ENCODE measurements at regions not wholly inside any gene's neighbourhood (a gene's known extent, or its start where the extent isn't known, plus 50 kb on each side); places are given as distances from the start of the nearest gene placed in this dataset.

DNA sequence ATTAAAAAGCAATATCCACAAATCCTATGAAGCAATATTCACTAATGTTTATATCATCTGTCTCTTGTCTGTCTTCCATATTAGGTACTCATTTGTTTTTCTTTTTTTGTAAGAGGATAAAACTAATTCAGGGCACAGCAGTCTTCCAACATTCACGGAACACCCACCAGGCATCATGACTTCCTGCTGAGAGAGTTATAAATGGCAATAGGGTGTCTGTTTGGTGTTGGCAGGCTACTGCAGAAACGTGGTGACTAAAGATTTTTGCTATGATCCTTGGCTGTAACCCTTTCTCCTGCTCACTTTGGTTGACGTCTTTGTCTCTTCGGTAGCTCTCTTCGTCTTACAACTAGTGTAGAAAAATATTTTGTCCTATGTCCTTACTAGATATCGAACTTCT is 860.6 kb upstream of the MGAT4C start:
- no peak overlapping the region for H3K4me3 ChIP-seq (ENCODE audit: low read depth, low read length)

DNA sequence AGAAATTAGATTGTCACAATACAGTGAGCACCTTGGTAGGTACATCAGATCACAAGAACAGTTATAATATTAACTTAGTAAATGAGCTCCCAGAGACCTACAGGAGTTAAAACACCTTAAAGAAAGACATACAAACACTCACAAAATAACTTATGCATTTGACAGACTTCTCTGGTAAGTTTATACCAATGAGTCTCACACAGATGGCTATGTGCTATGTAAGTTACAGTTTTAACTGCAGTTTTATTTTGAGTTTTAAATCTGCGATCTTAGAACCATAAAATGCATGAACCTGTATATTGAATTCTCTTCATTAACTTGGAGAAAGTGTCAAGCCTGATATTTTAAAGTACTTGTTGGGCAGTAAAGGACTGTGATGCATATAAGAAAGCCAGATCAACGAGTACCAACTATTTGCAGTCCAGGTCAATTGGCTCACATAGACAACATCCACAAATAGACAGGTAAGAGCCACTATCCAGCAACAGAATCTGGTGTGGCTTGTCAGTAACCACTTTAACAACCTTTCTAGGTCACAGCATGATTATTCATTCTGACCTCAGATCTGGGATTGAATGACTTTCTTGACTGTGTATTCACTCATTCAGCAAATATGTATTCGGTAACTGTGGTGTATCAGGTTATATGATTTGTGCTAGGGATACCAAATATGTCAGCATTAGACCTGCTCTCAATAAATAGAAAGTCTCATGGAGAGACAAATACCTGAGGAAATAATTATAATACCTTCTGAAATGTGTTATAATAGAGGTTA is 856.6 kb upstream of the MGAT4C start:
- no peak overlapping the region for H3K4me3 ChIP-seq (ENCODE audit: low read depth, low read length)

DNA sequence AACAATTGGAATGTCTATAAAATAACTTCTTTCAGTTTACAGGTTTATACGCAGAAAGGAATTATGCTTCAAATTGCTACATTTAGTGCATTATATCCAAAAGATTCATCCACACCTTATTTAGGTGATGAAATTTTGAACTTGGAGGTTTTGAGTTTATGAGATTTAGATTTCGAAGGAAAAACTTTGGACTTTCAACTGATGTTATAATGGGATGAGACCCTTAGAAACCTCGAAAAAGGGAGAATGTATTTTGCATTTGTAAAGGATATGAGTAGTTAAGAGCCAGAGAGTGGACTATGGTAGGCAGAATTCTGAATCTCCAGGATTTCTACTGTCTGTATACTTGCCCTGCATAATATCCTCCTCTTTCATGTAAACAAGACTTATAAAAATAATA is 851.6 kb upstream of the MGAT4C start:
- no peak overlapping the region for H3K4me3 ChIP-seq (ENCODE audit: low read depth, low read length)

DNA sequence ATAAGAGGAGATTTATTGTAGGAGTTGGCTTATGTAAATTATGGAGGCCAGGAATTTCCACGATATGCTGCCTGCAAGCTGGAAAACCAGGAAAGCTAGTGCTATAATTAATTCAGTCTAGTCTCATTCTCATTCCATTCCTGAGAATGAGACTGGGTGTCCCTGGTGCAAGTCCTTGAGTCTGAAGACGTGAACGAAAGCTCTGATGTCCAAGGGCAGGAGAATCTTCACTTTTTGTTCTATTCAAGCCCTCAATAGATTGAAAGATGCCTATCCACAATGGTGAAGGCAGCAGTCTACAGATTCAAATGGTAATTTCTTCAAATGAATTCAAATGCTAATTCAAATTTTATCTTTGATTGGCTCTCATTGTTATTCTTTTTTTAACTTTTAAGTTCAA is 851.1 kb upstream of the MGAT4C start:
- no peak overlapping the region for H3K4me3 ChIP-seq (ENCODE audit: low read depth, low read length)

DNA sequence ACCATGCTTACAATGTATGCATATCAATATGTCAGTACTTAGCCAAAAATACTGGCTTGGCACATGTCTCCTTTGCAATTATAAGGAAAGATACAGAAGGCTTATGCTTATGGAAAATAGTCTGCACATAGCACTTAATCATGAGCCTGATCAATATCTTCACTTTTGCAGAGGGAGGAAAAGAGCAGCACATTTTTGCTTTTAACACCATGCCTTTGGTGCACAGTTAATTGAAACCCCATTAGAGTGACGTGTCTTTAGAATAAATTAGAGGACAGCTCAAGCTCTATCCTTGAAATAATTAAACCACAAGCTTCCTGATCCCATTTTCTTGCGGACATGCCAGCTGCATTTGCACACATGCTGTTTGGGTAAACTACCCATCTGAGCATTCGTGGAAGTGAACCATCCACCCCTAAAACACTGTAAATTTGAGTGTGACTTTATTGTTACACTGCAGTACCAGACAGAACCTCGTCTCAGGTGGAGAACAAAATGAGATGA is 839.9 kb upstream of the MGAT4C start:
- no peak overlapping the region for H3K4me3 ChIP-seq (ENCODE audit: low read depth, low read length)

DNA sequence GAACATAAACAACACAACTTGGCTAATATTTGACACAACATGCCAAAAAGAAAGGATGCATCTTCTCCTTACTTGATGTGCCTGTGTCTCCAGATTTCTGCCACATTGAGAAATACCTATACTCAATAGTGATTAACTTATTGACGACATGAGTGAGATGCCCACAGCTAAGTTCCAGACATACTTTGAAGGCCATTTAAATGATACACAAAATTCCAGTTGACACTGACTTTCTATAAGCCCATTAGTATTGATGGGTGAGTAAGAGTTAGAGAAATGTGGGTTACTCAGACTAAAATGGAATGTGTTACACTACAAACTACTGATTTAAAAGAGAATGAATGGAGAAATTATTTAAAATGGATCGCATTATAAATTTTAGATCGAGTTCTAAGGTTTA is 838.2 kb upstream of the MGAT4C start:
- no peak overlapping the region for H3K4me3 ChIP-seq (ENCODE audit: low read depth, low read length)

DNA sequence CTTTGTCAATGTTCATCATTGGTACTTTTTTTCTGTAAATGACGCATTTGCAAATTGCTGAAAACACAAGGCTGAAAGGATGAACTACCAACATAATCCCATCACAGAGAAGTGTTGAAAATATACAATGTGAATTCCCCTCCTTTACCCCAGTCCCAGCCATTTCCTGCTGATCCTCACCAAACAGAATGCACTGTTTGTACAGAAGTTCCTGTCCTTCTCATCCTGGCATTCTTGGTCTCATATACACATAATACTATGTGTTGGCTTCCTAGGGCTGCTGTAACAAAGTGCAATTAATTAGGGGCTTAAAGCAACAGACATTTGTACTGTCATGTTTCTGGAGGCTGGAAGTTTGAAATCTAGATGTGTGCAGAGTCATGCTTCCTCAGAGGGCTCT is 836.2 kb upstream of the MGAT4C start:
- no peak overlapping the region for H3K4me3 ChIP-seq (ENCODE audit: low read depth, low read length)

DNA sequence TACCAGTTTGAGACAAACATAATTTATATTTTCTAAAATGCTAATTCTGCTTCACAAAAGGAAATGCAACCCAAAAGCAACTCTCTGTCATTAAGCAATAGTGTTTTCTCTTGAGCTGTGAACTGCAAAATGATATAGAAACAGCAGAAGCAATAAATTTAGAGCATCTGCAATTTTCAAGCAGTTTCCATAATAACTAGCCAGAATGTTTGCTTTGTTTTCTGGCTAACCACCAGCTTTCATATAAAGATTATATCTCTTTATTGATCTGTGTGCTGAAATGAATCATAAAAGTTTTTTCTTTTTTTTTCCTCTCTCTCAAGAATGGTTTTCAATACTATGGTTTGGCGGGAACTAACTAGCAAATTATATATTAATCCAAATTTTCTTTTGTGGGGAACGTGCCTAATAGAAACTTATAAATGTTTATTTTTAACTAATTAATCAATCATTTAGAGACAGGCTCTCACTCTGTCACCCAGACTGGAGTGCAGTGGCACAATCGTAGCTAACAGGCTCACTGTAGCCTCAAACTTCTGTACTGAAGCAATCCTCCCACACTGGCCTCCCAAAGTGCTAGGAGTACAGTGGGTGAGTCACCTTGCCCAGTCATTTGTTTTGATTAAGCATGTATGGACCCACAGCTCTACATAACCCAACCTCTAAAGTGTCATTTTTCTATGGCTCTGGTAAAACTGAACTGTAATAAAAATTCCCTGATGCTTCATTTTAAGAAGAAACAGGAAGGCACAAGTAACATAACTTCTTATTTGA is 830.1 kb upstream of the MGAT4C start:
- no peak overlapping the region for H3K4me3 ChIP-seq (ENCODE audit: low read depth, low read length)

DNA sequence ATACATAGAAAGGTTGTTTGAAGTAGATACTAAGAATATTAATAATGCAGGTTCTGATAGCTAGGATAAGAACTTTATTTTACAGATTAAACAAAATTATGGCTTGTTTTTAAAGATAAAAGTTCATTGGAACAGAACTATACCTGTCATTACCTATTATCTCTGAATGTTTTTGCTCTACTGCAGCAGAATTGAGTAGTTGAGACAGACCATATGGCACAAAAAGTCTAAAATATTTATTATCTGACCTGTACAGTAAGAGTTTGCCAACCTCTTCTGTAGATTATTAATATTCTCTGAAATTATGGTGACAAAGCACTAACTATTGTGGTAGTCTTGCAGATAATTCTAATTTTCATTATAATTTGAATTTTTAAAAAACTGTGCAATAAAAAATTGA is 829.1 kb upstream of the MGAT4C start:
- H3K4me3 ChIP-seq (ENCODE audit: low read depth, low read length), result no peak overlapping the region

DNA sequence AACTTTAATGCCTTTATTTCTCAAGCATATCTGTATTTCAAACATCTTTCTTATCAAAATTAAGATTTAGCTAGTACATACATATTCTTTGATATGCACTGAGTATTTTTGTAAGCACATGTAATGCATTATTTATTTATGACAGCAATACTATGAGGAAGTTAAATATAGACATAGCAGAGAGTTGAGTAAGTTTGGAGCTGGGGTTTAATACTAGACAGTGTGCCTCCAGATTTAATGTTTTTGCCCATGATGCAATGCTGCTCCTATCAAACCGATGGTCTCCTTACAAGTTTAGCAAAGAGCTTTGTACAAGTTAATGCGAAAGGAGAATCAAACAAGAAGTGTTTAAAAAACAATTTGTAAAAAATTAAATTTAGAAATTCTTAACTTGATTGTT is 826.6 kb upstream of the MGAT4C start:
- no peak overlapping the region for H3K4me3 ChIP-seq (ENCODE audit: low read depth, low read length)

DNA sequence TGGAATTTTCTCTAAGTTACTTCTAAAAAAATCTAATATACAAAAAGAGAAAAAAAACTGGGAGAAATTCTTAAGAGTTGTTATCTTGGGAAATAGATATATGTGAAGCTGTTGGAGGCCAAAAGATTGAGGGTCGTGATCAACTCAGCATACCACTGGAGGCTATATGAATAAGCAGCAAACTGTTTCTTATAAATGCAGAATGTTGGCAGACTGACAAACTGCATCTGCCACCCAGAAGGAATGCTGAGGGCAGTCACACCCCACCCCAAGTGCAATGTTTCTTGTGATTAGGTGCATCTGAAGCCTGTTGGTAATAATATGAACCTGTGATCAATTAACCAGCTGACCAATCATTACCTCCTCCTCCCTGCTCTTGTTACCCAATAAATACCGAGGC is 818.6 kb upstream of the MGAT4C start:
- H3K4me3 ChIP-seq (ENCODE audit: low read depth, low read length), result no peak overlapping the region

DNA sequence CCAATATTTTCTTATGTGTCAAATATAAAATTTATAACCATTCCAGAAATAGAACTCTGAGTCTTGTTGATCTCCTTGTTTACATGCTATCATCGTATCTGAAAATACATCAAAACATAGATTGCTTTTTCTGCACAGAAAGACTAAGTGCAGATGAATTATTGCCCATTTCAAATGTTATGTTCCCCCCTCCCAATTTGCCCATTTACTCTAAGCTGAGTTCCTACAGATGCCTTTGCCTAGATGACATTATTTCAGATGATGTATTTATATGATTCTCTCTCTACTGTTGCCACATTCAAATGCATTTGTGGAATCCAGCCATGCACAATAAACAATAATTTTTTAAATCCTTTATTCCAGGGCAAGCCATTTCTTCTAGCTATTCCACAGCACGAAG is 810.1 kb upstream of the MGAT4C start:
- no peak overlapping the region for H3K4me3 ChIP-seq (ENCODE audit: low read depth, low read length)

DNA sequence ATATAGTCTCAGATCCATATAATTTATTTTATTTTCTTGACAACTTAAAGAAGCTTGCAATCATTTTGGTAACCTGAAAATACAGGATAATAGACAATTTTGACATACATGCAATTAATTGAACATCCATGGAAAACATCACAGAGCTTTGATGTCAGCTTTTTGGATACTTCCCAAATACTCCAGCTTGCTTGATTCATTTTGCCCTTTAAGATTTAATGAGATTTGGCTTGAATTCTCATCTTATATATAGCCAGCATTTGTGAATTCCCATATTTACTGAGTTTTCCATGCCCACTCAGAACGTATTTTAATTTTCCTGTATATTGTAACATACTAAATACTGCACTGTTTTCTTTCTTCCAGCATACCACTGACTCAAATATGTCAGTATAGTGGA is 803.0 kb upstream of the MGAT4C start:
- H3K4me3 ChIP-seq (ENCODE audit: low read depth, low read length), result no peak overlapping the region

DNA sequence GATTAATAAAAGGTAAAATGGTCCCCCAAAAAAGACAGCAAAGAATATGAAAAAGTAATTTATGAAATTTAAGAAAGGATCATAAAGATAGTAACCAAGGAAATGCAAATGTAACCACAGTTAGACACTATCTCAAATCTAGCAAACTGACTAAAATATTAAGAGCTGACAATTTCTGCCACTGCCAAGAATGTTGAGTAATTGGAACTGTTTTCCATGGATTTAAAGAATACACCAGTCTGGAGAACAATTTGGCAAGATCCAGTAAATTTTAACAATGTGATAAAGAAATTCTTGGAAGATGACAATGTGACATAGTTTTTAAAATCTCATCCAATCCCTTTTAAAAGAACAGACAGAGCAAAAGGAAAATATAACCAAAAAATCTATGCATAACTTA is 798.0 kb upstream of the MGAT4C start:
- H3K4me3 ChIP-seq (ENCODE audit: low read depth, low read length), result no peak overlapping the region

DNA sequence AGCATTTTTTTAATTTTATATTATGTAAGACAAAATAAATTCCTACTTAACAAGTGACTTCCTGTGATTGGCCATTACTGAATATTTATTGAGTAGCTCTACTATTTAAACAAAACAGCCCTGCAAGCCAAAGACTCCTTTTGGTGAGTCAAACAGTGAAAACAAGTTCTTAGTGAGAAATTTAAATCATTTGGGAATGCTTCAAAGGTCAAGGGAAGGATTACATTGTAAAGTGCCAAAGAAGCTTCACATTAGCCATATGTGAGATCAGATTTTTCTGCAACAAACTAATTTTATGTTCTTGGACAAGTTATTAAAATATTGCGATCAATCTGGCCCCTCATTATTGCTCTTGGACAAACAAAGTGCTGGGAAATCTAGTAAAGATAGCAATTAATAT is 795.4 kb upstream of the MGAT4C start:
- H3K4me3 ChIP-seq (ENCODE audit: low read depth, low read length), result no peak overlapping the region

DNA sequence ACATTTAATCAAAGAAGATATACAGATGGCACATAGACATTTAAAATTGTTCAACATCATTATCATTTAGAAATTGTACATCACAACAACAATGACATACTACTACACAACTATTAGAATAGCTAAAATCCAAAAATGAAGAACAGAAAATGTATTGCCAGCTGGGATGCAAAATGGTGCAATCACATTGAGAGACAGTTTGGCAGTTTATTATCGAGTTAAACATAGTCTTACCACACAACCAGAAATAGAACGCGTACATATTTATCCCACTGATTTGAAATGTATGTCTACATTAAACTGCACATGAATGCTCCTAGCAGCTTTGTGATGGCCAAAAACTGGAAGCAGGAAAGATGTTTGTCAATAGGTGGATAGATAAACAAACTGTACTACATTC is 791.5 kb upstream of the MGAT4C start:
- no peak overlapping the region for H3K4me3 ChIP-seq (ENCODE audit: low read depth, low read length)

DNA sequence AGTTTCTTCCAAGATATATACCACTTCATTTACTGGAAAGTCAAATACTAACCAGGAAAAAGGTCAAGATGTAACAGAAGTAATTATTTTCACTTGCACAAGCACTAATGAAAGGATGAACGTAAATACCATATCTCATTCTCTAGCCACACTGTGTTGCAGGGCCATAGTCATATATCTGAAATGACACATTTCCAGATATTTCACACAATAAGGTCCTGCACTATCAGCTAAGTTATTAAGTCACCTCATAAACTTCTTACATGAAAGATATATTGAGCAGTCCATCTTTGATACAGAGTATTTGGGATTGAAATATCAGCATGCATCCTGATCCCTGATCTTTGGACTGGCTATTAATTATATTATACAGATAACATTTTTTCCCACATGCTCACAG is 783.3 kb upstream of the MGAT4C start:
- H3K4me3 ChIP-seq (ENCODE audit: low read depth, low read length), result no peak overlapping the region

DNA sequence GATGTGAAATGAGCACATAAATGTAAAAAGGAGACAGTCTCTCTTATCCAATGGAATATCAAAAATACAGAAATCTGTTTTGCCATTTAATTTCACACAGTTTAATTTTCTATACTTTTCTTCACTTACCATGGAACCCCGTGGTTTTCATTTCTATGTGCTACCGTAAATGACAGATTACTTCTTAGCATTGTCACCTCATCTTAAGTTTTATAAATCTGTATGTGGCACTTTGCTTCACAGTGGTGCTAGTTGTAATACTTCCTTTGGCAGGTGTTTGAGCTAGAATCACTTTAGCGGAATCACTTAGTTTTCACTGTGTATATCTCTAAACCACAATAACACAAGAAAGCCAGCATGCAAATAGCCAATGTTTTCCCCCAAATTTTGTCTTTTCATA is 781.9 kb upstream of the MGAT4C start:
- H3K4me3 ChIP-seq (ENCODE audit: low read depth, low read length), result no peak overlapping the region

DNA sequence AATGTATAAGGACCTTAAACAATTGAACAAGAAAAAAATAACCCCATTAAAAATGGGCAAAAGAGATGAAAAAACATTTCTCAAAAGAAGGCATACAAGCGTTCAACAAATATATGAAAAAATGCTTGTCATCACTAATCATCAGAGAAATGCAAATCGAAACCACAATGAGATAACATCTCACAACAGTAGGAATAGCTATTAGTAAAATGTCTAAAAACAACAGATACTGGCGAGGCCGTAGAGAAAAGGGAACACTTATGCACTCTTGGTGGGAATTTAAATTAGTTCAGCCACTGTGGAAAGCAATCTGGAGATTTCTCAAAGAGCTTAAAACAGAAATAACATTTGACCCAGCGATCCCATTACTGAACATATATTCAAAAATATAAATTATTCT is 769.8 kb upstream of the MGAT4C start:
- H3K4me3 ChIP-seq (ENCODE audit: low read depth, low read length), result no peak overlapping the region

DNA sequence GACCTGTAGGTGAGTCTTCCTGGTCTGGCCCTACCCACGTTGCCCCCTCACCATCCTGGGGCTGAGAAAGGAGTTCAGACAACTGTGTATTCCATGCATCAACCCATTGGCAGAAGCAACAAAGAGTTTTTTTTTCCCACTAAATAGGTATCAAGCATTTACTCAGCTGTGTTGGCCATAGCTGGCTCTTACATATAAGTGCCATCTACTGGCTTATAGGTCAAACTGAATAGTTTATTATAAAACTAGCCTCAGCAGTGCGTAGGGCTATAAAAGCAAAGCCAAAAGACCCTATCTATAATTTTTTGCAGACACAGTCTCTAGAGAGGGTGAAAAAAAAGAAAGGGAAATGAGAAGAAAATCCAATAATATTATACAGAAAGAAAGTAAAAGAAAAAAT is 765.2 kb upstream of the MGAT4C start:
- H3K4me3 ChIP-seq (ENCODE audit: low read depth, low read length), result no peak overlapping the region

DNA sequence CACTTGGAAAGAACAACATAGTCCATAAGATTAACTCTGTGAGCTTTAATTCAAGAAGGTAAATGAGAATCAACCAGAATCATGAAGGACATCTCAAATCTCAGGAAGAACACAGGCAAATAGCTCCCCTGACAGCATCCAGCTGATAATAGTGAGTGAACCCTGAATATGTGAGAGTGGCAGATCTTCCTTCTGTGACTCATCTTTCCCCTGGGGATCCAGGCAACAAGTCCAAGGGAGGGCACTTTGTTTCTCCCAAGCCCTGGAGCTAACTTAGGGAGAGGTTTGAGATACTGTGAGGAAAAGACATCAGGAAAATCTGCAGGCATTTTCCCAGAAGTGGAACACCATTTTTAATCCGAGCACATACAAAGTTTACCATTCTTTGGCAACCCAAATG is 763.9 kb upstream of the MGAT4C start:
- no peak overlapping the region for H3K4me3 ChIP-seq (ENCODE audit: low read depth, low read length)

DNA sequence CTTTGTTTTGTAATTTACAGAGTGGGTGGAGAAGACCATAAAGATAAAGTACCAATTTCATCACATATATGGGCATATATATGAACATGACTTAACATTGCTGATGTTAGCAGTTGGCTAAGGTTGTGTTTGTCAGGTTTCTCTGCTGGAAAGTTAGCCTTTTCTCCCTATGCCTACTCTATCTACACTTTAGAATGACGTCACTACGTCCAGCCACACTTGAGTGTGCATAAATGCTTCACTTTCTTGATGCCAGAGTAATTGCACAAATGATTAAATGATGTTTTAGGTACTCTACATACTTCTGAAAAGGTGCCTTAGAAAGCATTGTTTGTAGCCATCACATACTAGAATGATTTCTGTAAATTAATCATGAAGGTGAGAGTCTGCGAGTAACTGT is 759.2 kb upstream of the MGAT4C start:
- H3K4me3 ChIP-seq (ENCODE audit: low read depth, low read length), result no peak overlapping the region

Measured in iPS-11a (cell line).